GM21423 (cell line): ENCODE measurements at regions not wholly inside any gene's neighbourhood (a gene's known extent, or its start where the extent isn't known, plus 50 kb on each side); places are given as distances from the start of the nearest gene placed in this dataset.

Source experiments
- ATAC-seq: cut with Tn5 transposase; IDR thresholded peaks from one replicate; pipeline ENCODE4 v1.9.1; 2021; ENCODE audit warnings: mild to moderate bottlenecking, moderate library complexity; ENCODE audit not compliant: unreplicated experiment

- ATAC-seq: no peak
Measured at GRCh38 chr14:65243766-65244442, 141.6 kb upstream of the MAX start.

GRCh38 chr14:65249471-65250161 is 147.3 kb upstream of the MAX start:
- no peak for ATAC-seq

- no peak for ATAC-seq
Measured at GRCh38 chr14:65250162-65250495, 147.8 kb upstream of the MAX start.

GRCh38 chr14:65251213-65251612 is 148.9 kb upstream of the MAX start:
- no peak for ATAC-seq

GRCh38 chr14:65252482-65253255 is 150.4 kb upstream of the MAX start:
- no peak for ATAC-seq

- ATAC-seq: no peak
Measured at GRCh38 chr14:65255029-65255545, 152.8 kb upstream of the MAX start.

- ATAC-seq: no peak
Measured at GRCh38 chr14:65255583-65256461, 153.5 kb upstream of the MAX start.

GRCh38 chr14:65256714-65257113 is 154.4 kb upstream of the MAX start:
- ATAC-seq: no peak

GRCh38 chr14:65257425-65257824 is 155.1 kb upstream of the FUT8 start:
- ATAC-seq: no peak

- no peak for ATAC-seq
Measured at GRCh38 chr14:65258391-65258790, 154.1 kb upstream of the FUT8 start.

GRCh38 chr14:65259000-65259399 is 153.5 kb upstream of the FUT8 start:
- no peak for ATAC-seq

GRCh38 chr14:65260786-65261185 is 151.7 kb upstream of the FUT8 start:
- no peak for ATAC-seq

GRCh38 chr14:65261425-65261920 is 151.1 kb upstream of the FUT8 start:
- ATAC-seq: no peak

- no peak for ATAC-seq
Measured at GRCh38 chr14:65261946-65262345, 150.6 kb upstream of the FUT8 start.

- ATAC-seq: no peak
Measured at GRCh38 chr14:65263177-65263788, 149.2 kb upstream of the FUT8 start.

GRCh38 chr14:65267856-65268255 is 144.7 kb upstream of the FUT8 start:
- no peak for ATAC-seq

- ATAC-seq: no peak
Measured at GRCh38 chr14:65268594-65268993, 143.9 kb upstream of the FUT8 start.

GRCh38 chr14:65269732-65270131 is 142.8 kb upstream of the FUT8 start:
- ATAC-seq: no peak

- no peak for ATAC-seq
Measured at GRCh38 chr14:65277027-65277426, 135.5 kb upstream of the FUT8 start.

GRCh38 chr14:65277580-65278270 is 134.8 kb upstream of the FUT8 start:
- no peak for ATAC-seq
